K562 (cell line): ENCODE measurements at regions not wholly inside any gene's neighbourhood (a gene's known extent, or its start where the extent isn't known, plus 50 kb on each side); places are given as distances from the start of the nearest gene placed in this dataset.

Source experiments
- ATAC-seq: fragments of 200-7000 bp; cut with Tn5 transposase; 3 replicates; pipeline ENCODE4 v1.9.1; 2020; ENCODE audit warnings: moderate library complexity
- BruUV-seq: library from RNA; stranded (reverse); fragments of 400-500 nt; replicated peaks from 2 replicates; lab custom pipeline; 2021; lab: Mats Ljungman, UMichigan
- CTCF ChIA-PET: fragments of 300-600 bp; formaldehyde crosslinking; extraction: SDS; loops from one replicate; lab custom pipeline; 2021; ENCODE audit warnings: low intra/inter-chr PET ratio; lab: Yijun Ruan, JAX
- POLR2A ChIA-PET: fragments of 300-600, 350-650 bp; sonication (Branson Sonifier 250); formaldehyde crosslinking; extraction: SDS; loops from one replicate; lab custom pipeline; 2021; ENCODE audit warnings: antibody characterized with exemption, inconsistent platforms; lab: Yijun Ruan, JAX
- DNase-seq, 4 experiments: peaks; one replicate each; pipeline versions ENCODE4 v3.0.0 to v3.0.0-alpha.2; 2011 to 2018; ENCODE audit warnings: low spot score in 3 of 4, mixed read lengths in 3 of 4; ENCODE audit errors: extremely low read depth in 1 of 4
- FAIRE-seq: peaks from 2 replicates; lab custom pipeline; 2011; peaks lifted over from hg19 to GRCh38; lab: Jason Lieb, UNC
- H2AFZ ChIP-seq: 2 replicates; pipeline ENCODE4 v1.6.0; 2011; ENCODE audit warnings: low read depth, low read length, control low read depth, inconsistent platforms
- H3K27ac ChIP-seq: fragments of 200-600 bp; 3 replicates; pipeline ENCODE4 v1.8.0; 2011; ENCODE audit warnings: low read depth, mild to moderate bottlenecking, control low read depth, inconsistent platforms, low read length, moderate library complexity, mixed read lengths; ENCODE audit errors: extremely low read depth
- H3K27me3 ChIP-seq, 2 experiments: fragments of 300-600 bp in 1 of 2; 2 replicates in 1 of 2; 3 replicates in 1 of 2; pipeline versions ENCODE4 v1.6.0 to v1.8.0; 2011; ENCODE audit warnings: inconsistent platforms in 2 of 2, low read length in 2 of 2, mild to moderate bottlenecking in 1 of 2, mixed read lengths in 1 of 2, moderate library complexity in 1 of 2; ENCODE audit not compliant: control insufficient read depth in 2 of 2, insufficient read depth in 2 of 2
- H3K36me3 ChIP-seq: fragments of 300-600 bp; 3 replicates; pipeline ENCODE4 v1.8.0; 2011; ENCODE audit warnings: mild to moderate bottlenecking, low read length, inconsistent platforms; ENCODE audit not compliant: control insufficient read depth, insufficient read depth
- H3K4me1 ChIP-seq, 2 experiments: fragments of 200-600 bp in 1 of 2; replicated peaks in 1 of 2; 2 replicates in 1 of 2; 3 replicates in 1 of 2; pipeline versions ENCODE4 v1.5.1 to v1.8.0; 2011; ENCODE audit warnings: inconsistent platforms in 2 of 2, low read length in 2 of 2, mild to moderate bottlenecking in 1 of 2, mixed read lengths in 1 of 2, moderate library complexity in 1 of 2; ENCODE audit not compliant: control insufficient read depth in 2 of 2, insufficient read depth in 2 of 2
- H3K4me2 ChIP-seq: 2 replicates; pipeline ENCODE4 v1.6.1; 2011; ENCODE audit warnings: low read length, control low read depth, inconsistent platforms, mixed read lengths; ENCODE audit not compliant: insufficient read depth
- H3K4me3 ChIP-seq: fragments of 200-600 bp; sonication (generic), shearing (Covaris generic); 2 replicates; pipeline ENCODE4 v1.5.1; 2016; ENCODE audit warnings: control low read depth, inconsistent platforms
- H3K79me2 ChIP-seq: fragments of 200-600 bp; 3 replicates; pipeline ENCODE4 v1.8.0; 2011; ENCODE audit warnings: low read length, inconsistent platforms; ENCODE audit not compliant: control insufficient read depth, insufficient read depth
- H3K9ac ChIP-seq, 2 experiments: 2 replicates each; pipeline versions ENCODE4 v1.6.0 to v1.6.1; 2011; ENCODE audit warnings: low read depth in 2 of 2, low read length in 2 of 2, control low read depth in 1 of 2, inconsistent platforms in 1 of 2, mild to moderate bottlenecking in 1 of 2, mixed read lengths in 1 of 2; ENCODE audit not compliant: insufficient read depth in 1 of 2
- H3K9me1 ChIP-seq: one replicate; pipeline ENCODE4 v1.6.0; 2011; ENCODE audit warnings: inconsistent platforms, mild to moderate bottlenecking, low read length, moderate library complexity; ENCODE audit not compliant: control insufficient read depth, insufficient read depth
- H3K9me3 ChIP-seq: replicated peaks from 2 replicates; pipeline ENCODE4 v1.5.1; 2011; ENCODE audit warnings: low read depth, low read length, inconsistent platforms; ENCODE audit not compliant: control insufficient read depth, insufficient read depth
- H4K20me1 ChIP-seq: replicated peaks from 2 replicates; pipeline ENCODE4 v1.6.1; 2011; ENCODE audit warnings: low read length, inconsistent platforms, mixed read lengths; ENCODE audit not compliant: control insufficient read depth, insufficient read depth
- CBFB ChIP-seq: sonication (generic); formaldehyde crosslinking; IDR thresholded peaks from 2 replicates; pipeline ENCODE4 v1.4.0; 2020; ENCODE audit warnings: mild to moderate bottlenecking, missing genetic modification reagents
- CREB5 ChIP-seq: fragments of 250-450 bp; sonication (Bioruptor Pico); IDR thresholded peaks from 2 replicates; pipeline ENCODE4 v1.5.0; 2020; ENCODE audit warnings: mild to moderate bottlenecking
- FOXP4 ChIP-seq: sonication (generic); formaldehyde crosslinking; IDR thresholded peaks from 2 replicates; pipeline ENCODE4 v1.8.0; 2022; ENCODE audit warnings: mild to moderate bottlenecking, missing genetic modification reagents, borderline replicate concordance
- GTF3C2 ChIP-seq: IDR thresholded peaks from 3 replicates; pipeline ENCODE4 v1.6.1; 2011; ENCODE audit warnings: borderline replicate concordance, mild to moderate bottlenecking, moderate library complexity; ENCODE audit not compliant: insufficient read length; ENCODE audit errors: extremely low read depth
- HSF4 ChIP-seq: fragments of 250-450 bp; sonication (Bioruptor Pico); IDR thresholded peaks from 2 replicates; pipeline ENCODE4 v2.1.2; 2022; ENCODE audit warnings: mild to moderate bottlenecking, moderate library complexity, borderline replicate concordance
- MECOM ChIP-seq: fragments of 250-450 bp; sonication (Bioruptor Pico); IDR thresholded peaks from 2 replicates; pipeline ENCODE4 v1.8.0; 2022; ENCODE audit warnings: inconsistent platforms
- MYNN ChIP-seq, 2 experiments: sonication (generic); formaldehyde crosslinking in 1 of 2; IDR thresholded peaks; 2 replicates each; pipeline versions ENCODE4 v1.5.0 to v1.6.1; 2016 to 2020; ENCODE audit warnings: antibody characterized with exemption in 1 of 2, missing genetic modification reagents in 1 of 2
- POU5F1 ChIP-seq: fragments of 150-350 bp; IDR thresholded peaks from 2 replicates; pipeline ENCODE4 v1.6.1; 2014; ENCODE audit warnings: borderline replicate concordance, low read length, low read depth, mild to moderate bottlenecking; ENCODE audit not compliant: partially characterized antibody
- RB1 ChIP-seq: fragments of 450-650 bp; IDR thresholded peaks from 2 replicates; pipeline ENCODE4 v1.6.1; 2017; ENCODE audit warnings: low read depth, mild to moderate bottlenecking
- RBM39 ChIP-seq: fragments of 200-400 bp; formaldehyde crosslinking; optimal IDR thresholded peaks from 2 replicates; pipeline ENCODE3; 2018; ENCODE audit warnings: low read depth, low read length
- ZNF384 ChIP-seq: IDR thresholded peaks from 2 replicates; pipeline ENCODE4 v1.6.1; 2012; ENCODE audit warnings: low read depth, low read length, improper control_type of control experiment
- ZNF778 ChIP-seq: fragments of 450-650 bp; formaldehyde crosslinking; IDR thresholded peaks from 2 replicates; pipeline ENCODE4 v1.4.0; 2020; ENCODE audit warnings: mild to moderate bottlenecking, moderate library complexity
- WGBS: fragments of 100-300 bp; shearing (Covaris generic); methylation state at CpG from one replicate; pipeline ENCODE4 v1.1.6; 2016; ENCODE audit warnings: low coverage, mixed read lengths; ENCODE audit not compliant: insufficient coverage; ENCODE audit errors: missing lambda C conversion rate; 5-methylcytosine and 5-hydroxymethylcytosine counted together
- in situ Hi-C: fragments of 300-500 bp; cut with MboI; formaldehyde crosslinking; loops from 4 replicates; pipeline ENCODE4 v1.15.0; 2018; ENCODE audit warnings: inconsistent platforms, mixed read lengths
- intact Hi-C: fragments of 100-400 bp; cut with micrococcal nuclease; formaldehyde crosslinking; loops from 2 replicates; pipeline ENCODE4 v1.14.2; 2022
- TF ChIP-seq, protein P1 (sequence below): fragments of 250-450 bp; sonication (Bioruptor Pico); IDR thresholded peaks from 2 replicates; pipeline ENCODE4 v1.8.0; 2022; ENCODE audit warnings: moderate library complexity, mild to moderate bottlenecking, inconsistent platforms
- TF ChIP-seq, protein P2 (sequence below): fragments of 450-650 bp; IDR thresholded peaks from 2 replicates; pipeline ENCODE4 v1.6.1; 2016; ENCODE audit warnings: antibody characterized with exemption

GRCh38 chr4:93908778-93909177 is 80.2 kb downstream of the ATOH1 start:
- 24% methylated on average over 3 of the region's 3 CpGs for WGBS
- DNase-seq = no peak
- CTCF ChIA-PET = no interaction called here
- intact Hi-C loops = no loop called here
- in situ Hi-C loops = no loop called here
- no peak for ATAC-seq
- Histone ChIP-seq H3K36me3 (no peaks in the 10 kb centered on the region), H3K9me1 (no peaks in the 10 kb centered on the region), H3K27me3 (no peaks in the 10 kb centered on the region), H3K9me3 (no peaks in the 10 kb centered on the region), H3K27ac (no peak overlapping the region), H3K4me3 (no peak overlapping the region), H3K4me1 (no peaks in the 10 kb centered on the region), H3K9ac (no peak overlapping the region), H3K79me2 (no peaks in the 10 kb centered on the region), H4K20me1 (no peaks in the 10 kb centered on the region), H3K4me2 (no peak overlapping the region), H2AFZ (no peak overlapping the region)
- POLR2A ChIA-PET = no interaction called here
- FAIRE-seq = no peak
- no TSS peak for BruUV-seq
- TF ChIP-seq CBFB (CRISPR knock-in tag) (no peak), FOXP4 (CRISPR knock-in tag) (no peak), RB1 (no peak), ZNF384 (no peak), MECOM (CRISPR knock-in tag) (no peak), POU5F1 (no peak), HSF4 (no peak), RBM39 (no peak), ZNF778 (CRISPR knock-in tag) (no peak), GTF3C2 (no peak), CREB5 (CRISPR knock-in tag) (no peak), MYNN (IDR thresholded peaks at IDR 0.05) (no peak), MYNN (CRISPR knock-in tag; IDR thresholded peaks at IDR 0.05) (no peak)
- TF ChIP-seq, protein P1, sequence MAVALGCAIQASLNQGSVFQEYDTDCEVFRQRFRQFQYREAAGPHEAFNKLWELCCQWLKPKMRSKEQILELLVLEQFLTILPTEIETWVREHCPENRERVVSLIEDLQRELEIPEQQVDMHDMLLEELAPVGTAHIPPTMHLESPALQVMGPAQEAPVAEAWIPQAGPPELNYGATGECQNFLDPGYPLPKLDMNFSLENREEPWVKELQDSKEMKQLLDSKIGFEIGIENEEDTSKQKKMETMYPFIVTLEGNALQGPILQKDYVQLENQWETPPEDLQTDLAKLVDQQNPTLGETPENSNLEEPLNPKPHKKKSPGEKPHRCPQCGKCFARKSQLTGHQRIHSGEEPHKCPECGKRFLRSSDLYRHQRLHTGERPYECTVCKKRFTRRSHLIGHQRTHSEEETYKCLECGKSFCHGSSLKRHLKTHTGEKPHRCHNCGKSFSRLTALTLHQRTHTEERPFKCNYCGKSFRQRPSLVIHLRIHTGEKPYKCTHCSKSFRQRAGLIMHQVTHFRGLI (CRISPR knock-in tag) = no peak
- TF ChIP-seq, protein P2, sequence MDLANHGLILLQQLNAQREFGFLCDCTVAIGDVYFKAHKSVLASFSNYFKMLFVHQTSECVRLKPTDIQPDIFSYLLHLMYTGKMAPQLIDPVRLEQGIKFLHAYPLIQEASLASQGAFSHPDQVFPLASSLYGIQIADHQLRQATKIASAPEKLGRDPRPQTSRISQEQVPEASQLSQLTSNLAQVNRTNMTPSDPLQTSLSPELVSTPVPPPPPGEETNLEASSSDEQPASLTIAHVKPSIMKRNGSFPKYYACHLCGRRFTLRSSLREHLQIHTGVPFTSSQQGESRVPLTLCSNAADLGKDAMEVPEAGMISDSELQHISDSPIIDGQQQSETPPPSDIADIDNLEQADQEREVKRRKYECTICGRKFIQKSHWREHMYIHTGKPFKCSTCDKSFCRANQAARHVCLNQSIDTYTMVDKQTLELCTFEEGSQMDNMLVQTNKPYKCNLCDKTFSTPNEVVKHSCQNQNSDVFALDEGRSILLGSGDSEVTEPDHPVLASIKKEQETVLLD = no peak
